ENCODE measurements at regions not wholly inside any gene's neighbourhood (a gene's known extent, or its start where the extent isn't known, plus 50 kb on each side); places are given as distances from the start of the nearest gene placed in this dataset.

GRCh38 chr11:71352226-71352625 lies 96.0 kb downstream of the DHCR7 start:
- Histone ChIP-seq H3K27ac (ENCODE audit: low read depth, low read length, poor library complexity, severe bottlenecking) (no peak overlapping the region), H3K9me3 (ENCODE audit: low read depth, low read length, poor library complexity, severe bottlenecking) (no peaks in the 10 kb centered on the region), H3K36me3 (ENCODE audit: insufficient read depth, low read length, poor library complexity, severe bottlenecking) (no peaks in the 10 kb centered on the region), H3K27me3 (replicated peaks; ENCODE audit: insufficient read depth, low read depth, low read length, poor library complexity) (peaks cover 4% of the 10 kb centered on the region), H3K4me3 (ENCODE audit: low read depth, low read length, poor library complexity, severe bottlenecking) (no peak overlapping the region), H3K4me1 (ENCODE audit: insufficient read depth, low read length, poor library complexity, severe bottlenecking) (no peaks in the 10 kb centered on the region)
- intact Hi-C loops (cut with micrococcal nuclease; ENCODE audit: unreplicated experiment) = no loop called here
- ChIA-PET CTCF (no interaction called here), POLR2A (ENCODE audit: low non-redundant PET) (no interaction called here)
- TF ChIP-seq CTCF (conservative IDR thresholded peaks at IDR 0.05; ENCODE audit: low read depth, low read length) (no peak), EZH2 (IDR thresholded peaks at IDR 0.05; ENCODE audit: borderline replicate concordance, low read depth, low read length, poor library complexity, severe bottlenecking) (no peak)
- DNase-seq (ENCODE audit: low spot score) = no peak
- BruUV-seq (replicated peaks) = no TSS peak

- CTCF ChIA-PET = no interaction called here
- intact Hi-C loops (cut with micrococcal nuclease; ENCODE audit: unreplicated experiment) = no loop called here
- TF ChIP-seq EZH2 (IDR thresholded peaks at IDR 0.05; ENCODE audit: borderline replicate concordance, low read depth, low read length, poor library complexity, severe bottlenecking) (no peak), CTCF (conservative IDR thresholded peaks at IDR 0.05; ENCODE audit: low read depth, low read length) (no peak)
- DNase-seq (ENCODE audit: low spot score) = no peak
- Histone ChIP-seq H3K4me1 (ENCODE audit: insufficient read depth, low read length, poor library complexity, severe bottlenecking) (no peaks in the 10 kb centered on the region), H3K27ac (ENCODE audit: low read depth, low read length, poor library complexity, severe bottlenecking) (no peak overlapping the region), H3K4me3 (ENCODE audit: low read depth, low read length, poor library complexity, severe bottlenecking) (no peak overlapping the region), H3K27me3 (replicated peaks; ENCODE audit: insufficient read depth, low read depth, low read length, poor library complexity) (peaks cover 4% of the 10 kb centered on the region), H3K36me3 (ENCODE audit: insufficient read depth, low read length, poor library complexity, severe bottlenecking) (no peaks in the 10 kb centered on the region), H3K9me3 (ENCODE audit: low read depth, low read length, poor library complexity, severe bottlenecking) (no peaks in the 10 kb centered on the region)
- BruUV-seq (replicated peaks) = no TSS peak
- POLR2A ChIA-PET (ENCODE audit: low non-redundant PET) = no interaction called here
Observed at GRCh38 chr11:71349627-71350026, 97.2 kb upstream of the SHANK2 start.

DNA sequence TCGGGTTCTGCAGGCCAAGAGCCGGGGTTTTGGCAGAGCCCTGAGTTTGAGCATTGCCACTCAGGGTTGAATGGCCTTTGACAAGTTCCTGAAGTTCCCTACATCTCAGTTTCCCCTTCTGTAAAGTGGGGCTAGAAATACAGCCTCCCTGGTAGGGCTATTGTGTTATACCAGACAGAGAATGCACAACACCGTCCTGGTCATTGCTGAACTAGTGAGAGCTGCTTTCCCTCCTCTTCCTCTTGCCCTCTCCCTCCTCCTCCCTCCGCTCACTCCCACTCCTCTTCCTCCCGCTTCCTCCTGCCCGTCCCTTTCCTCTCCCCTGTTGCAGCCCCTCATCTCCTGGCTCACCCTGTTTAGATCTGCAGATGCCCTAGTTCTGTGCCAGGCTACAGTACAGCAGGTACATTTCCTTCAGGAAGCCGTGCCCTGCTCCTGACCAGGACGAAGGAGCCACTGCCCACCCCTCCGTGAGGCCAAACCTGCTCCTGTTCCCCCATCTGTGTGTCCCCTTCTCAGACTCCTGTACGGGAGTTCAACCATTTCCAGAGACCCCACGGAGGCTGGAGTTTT lies 91.5 kb upstream of the SHANK2 start:
- BruUV-seq (replicated peaks) = no TSS peak
- Histone ChIP-seq H3K27me3 (replicated peaks; ENCODE audit: insufficient read depth, low read depth, low read length, poor library complexity) (peaks cover 4% of the 10 kb centered on the region), H3K9me3 (ENCODE audit: low read depth, low read length, poor library complexity, severe bottlenecking) (peaks cover 4% of the 10 kb centered on the region), H3K4me3 (ENCODE audit: low read depth, low read length, poor library complexity, severe bottlenecking) (no peak overlapping the region), H3K36me3 (ENCODE audit: insufficient read depth, low read length, poor library complexity, severe bottlenecking) (no peaks in the 10 kb centered on the region), H3K4me1 (ENCODE audit: insufficient read depth, low read length, poor library complexity, severe bottlenecking) (no peaks in the 10 kb centered on the region), H3K27ac (ENCODE audit: low read depth, low read length, poor library complexity, severe bottlenecking) (no peak overlapping the region)
- intact Hi-C loops (cut with micrococcal nuclease; ENCODE audit: unreplicated experiment) = no loop called here
- no peak for TF ChIP-seq CTCF (conservative IDR thresholded peaks at IDR 0.05; ENCODE audit: low read depth, low read length)
- TF ChIP-seq EZH2 (IDR thresholded peaks at IDR 0.05; ENCODE audit: borderline replicate concordance, low read depth, low read length, poor library complexity, severe bottlenecking) = no peak
- ChIA-PET POLR2A (ENCODE audit: low non-redundant PET) (interaction anchor here (0.6 kb wide), 1 partner anchor 261 kb away, joined by 4 read pairs; no protein-coding TSS in a partner anchor), CTCF (interaction anchor here (0.6 kb wide), 1 partner anchor 257 kb away, joined by 5 read pairs; no protein-coding TSS in a partner anchor)
- no peak for DNase-seq (ENCODE audit: low spot score)

All from A673 (cell line).